Uterus (tissue), 3 donors: ENCODE measurements at regions not wholly inside any gene's neighbourhood (a gene's known extent, or its start where the extent isn't known, plus 50 kb on each side); places are given as distances from the start of the nearest gene placed in this dataset.

ENCODE experiments used
- DNase-seq, 2 donors: peaks; one replicate each; pipeline ENCODE4 v3.0.0-alpha.2; 2019 to 2020
- H3K27ac ChIP-seq, 2 donors: fragments of 200-600 bp; sonication (generic); 1 replicate in 1 of 2; 2 replicates in 1 of 2; pipeline ENCODE4 v1.5.1; 2016 to 2018
- H3K27me3 ChIP-seq, 2 donors: fragments of 200-600 bp; sonication (generic); one replicate each; pipeline ENCODE4 v1.5.1; 2018 to 2019; ENCODE audit warnings: control low read depth in 1 of 2
- H3K36me3 ChIP-seq, 2 donors: fragments of 200-600 bp; sonication (generic); one replicate each; pipeline ENCODE4 v1.5.1; 2019; ENCODE audit warnings: control low read depth in 1 of 2
- H3K4me1 ChIP-seq, 2 donors: fragments of 200-600 bp; sonication (generic); one replicate each; pipeline ENCODE4 v1.5.1; 2018 to 2019; ENCODE audit warnings: control low read depth in 1 of 2
- H3K4me3 ChIP-seq, 2 donors: fragments of 200-600 bp; sonication (generic); 1 replicate in 1 of 2; 2 replicates in 1 of 2; pipeline ENCODE4 v1.5.1; 2018 to 2019; ENCODE audit warnings: mild to moderate bottlenecking in 1 of 2
- H3K9me3 ChIP-seq, 2 donors: fragments of 200-600 bp; sonication (generic); one replicate each; pipeline ENCODE4 v1.5.1; 2019; ENCODE audit warnings: control low read depth in 1 of 2
- CTCF ChIP-seq, 4 experiments: fragments of 200-600 bp in 2 of 4; fragments of 450-650 bp in 2 of 4; sonication (generic) in 2 of 4; IDR thresholded peaks; one replicate each; pipeline ENCODE4 v1.5.1; 2016 to 2019; ENCODE audit warnings: antibody characterized with exemption in 4 of 4, mild to moderate bottlenecking in 2 of 4, moderate library complexity in 1 of 4
- POLR2A ChIP-seq, 2 donors: fragments of 450-650 bp; IDR thresholded peaks; one replicate each; pipeline ENCODE4 v1.6.1; 2016; ENCODE audit warnings: antibody characterized with exemption in 2 of 2, mild to moderate bottlenecking in 1 of 2, moderate library complexity in 1 of 2
- intact Hi-C: fragments of 100-400 bp; cut with DNase I; formaldehyde crosslinking; loops from one replicate; pipeline ENCODE4 v1.15.1; 2023; ENCODE audit warnings: low total_unique reads
- donor health status: DM: yes; HTN: yes; CAD: no.

GRCh38 chrX:44085209-44085608, 112.0 kb upstream of the NDP start:
- Histone ChIP-seq H3K27me3 (no peaks in the 10 kb centered on the region), H3K9me3 (no peaks in the 10 kb centered on the region), H3K27ac (no peak overlapping the region), H3K4me1 (no peaks in the 10 kb centered on the region), H3K4me3 (no peak overlapping the region), H3K36me3 (no peaks in the 10 kb centered on the region)
- intact Hi-C loops, result no loop called here
- TF ChIP-seq CTCF (IDR thresholded peaks at IDR 0.05) (no peak), POLR2A (IDR thresholded peaks at IDR 0.05) (no peak)
- no peak for DNase-seq

- Histone ChIP-seq H3K9me3 (no peaks in the 10 kb centered on the region), H3K27ac (no peak overlapping the region), H3K4me3 (no peak overlapping the region), H3K4me1 (no peaks in the 10 kb centered on the region), H3K36me3 (no peaks in the 10 kb centered on the region), H3K27me3 (no peaks in the 10 kb centered on the region)
- intact Hi-C loops, result no loop called here
- DNase-seq, result no peak
- TF ChIP-seq POLR2A (IDR thresholded peaks at IDR 0.05) (no peak), CTCF (IDR thresholded peaks at IDR 0.05) (no peak)
Observed at GRCh38 chrX:44082829-44083228, 109.6 kb upstream of the NDP start.

- intact Hi-C loops, result no loop called here
- no peak for DNase-seq
- TF ChIP-seq CTCF (IDR thresholded peaks at IDR 0.05) (no peak), POLR2A (IDR thresholded peaks at IDR 0.05) (no peak)
- H3K9me3 ChIP-seq, result no peaks in the 10 kb centered on the region
- H3K27me3 ChIP-seq, result no peaks in the 10 kb centered on the region
- no peak overlapping the region for H3K27ac ChIP-seq
- no peaks in the 10 kb centered on the region for H3K4me1 ChIP-seq
- no peak overlapping the region for H3K4me3 ChIP-seq
- no peaks in the 10 kb centered on the region for H3K36me3 ChIP-seq
Observed at GRCh38 chrX:44080083-44080482, 106.9 kb upstream of the NDP start.

GRCh38 chrX:44072631-44073030, 99.4 kb upstream of the NDP start:
- intact Hi-C loops, result no loop called here
- no peaks in the 10 kb centered on the region for H3K4me1 ChIP-seq

More at GRCh38 chrX:44072631-44073030, 99.4 kb upstream of the NDP start:
- TF ChIP-seq POLR2A (IDR thresholded peaks at IDR 0.05), result no peak
- TF ChIP-seq CTCF (IDR thresholded peaks at IDR 0.05), result no peak
- H3K27me3 ChIP-seq, result no peaks in the 10 kb centered on the region
- H3K36me3 ChIP-seq, result no peaks in the 10 kb centered on the region
- H3K9me3 ChIP-seq, result no peaks in the 10 kb centered on the region
- no peak overlapping the region for H3K27ac ChIP-seq
- DNase-seq, result no peak
- no peak overlapping the region for H3K4me3 ChIP-seq
